HCT116 (cell line): ENCODE measurements at regions not wholly inside any gene's neighbourhood (a gene's known extent, or its start where the extent isn't known, plus 50 kb on each side); places are given as distances from the start of the nearest gene placed in this dataset.

ENCODE experiments used
- ATAC-seq: fragments of 200-7000 bp; cut with Tn5 transposase; 2 replicates; pipeline ENCODE4 v1.9.1; 2020; ENCODE audit warnings: mild to moderate bottlenecking, moderate library complexity
- BruUV-seq: library from RNA; stranded (reverse); fragments of 400-500 nt; replicated peaks from 2 replicates; lab custom pipeline; 2021; lab: Mats Ljungman, UMichigan
- CTCF ChIA-PET: fragments of 300-600 bp; sonication (Branson Sonifier 250); formaldehyde crosslinking; loops from one replicate; lab custom pipeline; 2021; ENCODE audit warnings: antibody characterized with exemption; lab: Charles Lee
- POLR2A ChIA-PET: fragments of 300-600, 350-600 bp; sonication (Branson Sonifier 250); formaldehyde crosslinking; loops from one replicate; lab custom pipeline; 2021; ENCODE audit warnings: antibody characterized with exemption; lab: Charles Lee
- RAD21 ChIA-PET, 2 experiments: fragments of 300-600 bp; sonication (Branson Sonifier 250); formaldehyde crosslinking; loops; one replicate each; lab custom pipeline; 2023; ENCODE audit warnings: low total read pairs in 2 of 2; ENCODE audit not compliant: uncharacterized antibody in 2 of 2, unreplicated experiment in 2 of 2, low non-redundant PET in 1 of 2; lab: Charles Lee
- DNase-seq: peaks from one replicate; pipeline ENCODE4 v3.0.0-alpha.2; 2010; ENCODE audit warnings: low read depth, low spot score
- H2AFZ ChIP-seq: fragments of 200-600 bp; shearing (Covaris generic), sonication (generic); 2 replicates; pipeline ENCODE4 v1.6.1; 2017; ENCODE audit warnings: low read depth, mixed run types, mixed read lengths, antibody characterized with exemption, low read length; ENCODE audit not compliant: poor library complexity, severe bottlenecking
- H3K27ac ChIP-seq: 2 replicates; pipeline ENCODE4 v1.5.1; 2012; ENCODE audit warnings: low read depth, low read length
- H3K27me3 ChIP-seq: fragments of 200-600 bp; sonication (generic); 2 replicates; pipeline ENCODE4 v1.6.1; 2016; ENCODE audit warnings: mixed run types, low read length, mixed read lengths; ENCODE audit not compliant: insufficient read depth
- H3K36me3 ChIP-seq, 2 experiments: fragments of 200-500 bp in 1 of 2; fragments of 200-600 bp in 1 of 2; sonication (Bioruptor generic) in 1 of 2; sonication (generic) in 1 of 2; 2 replicates each; pipeline versions ENCODE4 v1.5.1 to v1.6.1; 2014 to 2016; ENCODE audit warnings: low read length in 2 of 2, inconsistent platforms in 1 of 2, mixed read lengths in 1 of 2, mixed run types in 1 of 2; ENCODE audit not compliant: insufficient read depth in 2 of 2, control insufficient read depth in 1 of 2
- H3K4me1 ChIP-seq, 2 experiments: fragments of 200-600 bp in 1 of 2; sonication (generic) in 1 of 2; 2 replicates each; pipeline versions ENCODE4 v1.5.1 to v1.6.1; 2012 to 2017; ENCODE audit warnings: low read length in 2 of 2, inconsistent platforms in 1 of 2, mild to moderate bottlenecking in 1 of 2, mixed read lengths in 1 of 2, mixed run types in 1 of 2, moderate library complexity in 1 of 2; ENCODE audit not compliant: insufficient read depth in 2 of 2, control insufficient read depth in 1 of 2
- H3K4me2 ChIP-seq: fragments of 200-600 bp; sonication (generic); 2 replicates; pipeline ENCODE4 v1.6.1; 2017; ENCODE audit warnings: mixed run types, low read length, mixed read lengths
- H3K4me3 ChIP-seq, 2 experiments: fragments of 200-600 bp in 1 of 2; sonication (generic) in 1 of 2; replicated peaks in 1 of 2; 2 replicates each; pipeline ENCODE4 v1.5.1; 2011 to 2016; ENCODE audit warnings: low read length in 2 of 2, control low read depth in 1 of 2, low read depth in 1 of 2, mild to moderate bottlenecking in 1 of 2, mixed read lengths in 1 of 2, mixed run types in 1 of 2
- H3K79me2 ChIP-seq: fragments of 200-600 bp; sonication (generic); 2 replicates; pipeline ENCODE4 v1.6.1; 2017; ENCODE audit warnings: mild to moderate bottlenecking, mixed run types, low read length, moderate library complexity, mixed read lengths; ENCODE audit not compliant: insufficient read depth
- H3K9ac ChIP-seq: fragments of 200-600 bp; sonication (generic); 2 replicates; pipeline ENCODE4 v1.6.1; 2016; ENCODE audit warnings: low read length, mixed read lengths
- H3K9me2 ChIP-seq: fragments of 200-600 bp; sonication (generic), shearing (Covaris generic); 2 replicates; pipeline ENCODE4 v1.6.1; 2017; ENCODE audit warnings: mixed run types, mild to moderate bottlenecking, moderate library complexity; ENCODE audit not compliant: insufficient read depth
- H3K9me3 ChIP-seq, 2 experiments: fragments of 200-500 bp in 1 of 2; fragments of 200-600 bp in 1 of 2; sonication (Bioruptor generic) in 1 of 2; sonication (generic) in 1 of 2; 2 replicates each; pipeline ENCODE4 v1.6.1; 2014 to 2017; ENCODE audit warnings: low read length in 2 of 2, mixed read lengths in 2 of 2, inconsistent platforms in 1 of 2, low read depth in 1 of 2, mild to moderate bottlenecking in 1 of 2, mixed run types in 1 of 2, moderate library complexity in 1 of 2; ENCODE audit not compliant: control insufficient read depth in 1 of 2, insufficient read depth in 1 of 2
- H4K20me1 ChIP-seq: fragments of 200-600 bp; sonication (generic), shearing (Covaris generic); 2 replicates; pipeline ENCODE4 v1.6.1; 2017; ENCODE audit warnings: mixed run types, mild to moderate bottlenecking, moderate library complexity; ENCODE audit not compliant: insufficient read depth
- ATF3 ChIP-seq: IDR thresholded peaks from 2 replicates; pipeline ENCODE4 v1.6.1; 2012
- CBX3 ChIP-seq: IDR thresholded peaks from 2 replicates; pipeline ENCODE4 v1.6.1; 2012; ENCODE audit warnings: low read depth
- CEBPB ChIP-seq: IDR thresholded peaks from 2 replicates; pipeline ENCODE4 v1.6.1; 2012; ENCODE audit warnings: low read depth
- CTCF ChIP-seq, 3 experiments: fragments of 200-600 bp in 1 of 3; sonication (generic) in 1 of 3; IDR thresholded peaks in 2 of 3; conservative IDR thresholded peaks in 1 of 3; 2 replicates each; pipeline ENCODE4 v1.5.1; 2012 to 2017; ENCODE audit warnings: low read depth in 2 of 3, low read length in 2 of 3, antibody characterized with exemption in 1 of 3, borderline replicate concordance in 1 of 3, control low read depth in 1 of 3, mild to moderate bottlenecking in 1 of 3, mixed read lengths in 1 of 3, mixed run types in 1 of 3, moderate library complexity in 1 of 3; ENCODE audit not compliant: insufficient read depth in 1 of 3
- EGR1 ChIP-seq: IDR thresholded peaks from 2 replicates; pipeline ENCODE4 v1.6.1; 2012; ENCODE audit warnings: low read depth
- ELF1 ChIP-seq: IDR thresholded peaks from 2 replicates; pipeline ENCODE4 v1.6.1; 2012; ENCODE audit warnings: low read depth, borderline replicate concordance
- EZH2 ChIP-seq: fragments of 200-600 bp; sonication (generic); IDR thresholded peaks from 2 replicates; pipeline ENCODE4 v1.6.1; 2017; ENCODE audit warnings: antibody characterized with exemption, mixed run types
- EZH2phosphoT487 ChIP-seq: fragments of 200-600 bp; IDR thresholded peaks from 2 replicates; pipeline ENCODE4 v1.6.1; 2018; ENCODE audit warnings: antibody characterized with exemption, borderline replicate concordance
- FOSL1 ChIP-seq: IDR thresholded peaks from 2 replicates; pipeline ENCODE4 v1.6.1; 2012; ENCODE audit warnings: low read depth
- JUND ChIP-seq: IDR thresholded peaks from 2 replicates; pipeline ENCODE4 v1.6.1; 2012
- MAX ChIP-seq: IDR thresholded peaks from 2 replicates; pipeline ENCODE4 v1.6.1; 2012
- POLR2A ChIP-seq: IDR thresholded peaks from 2 replicates; pipeline ENCODE4 v1.7.0; 2011; ENCODE audit warnings: borderline replicate concordance; ENCODE audit not compliant: insufficient read depth, insufficient read length; ENCODE audit errors: extremely low read depth
- POLR2AphosphoS5 ChIP-seq: IDR thresholded peaks from 2 replicates; pipeline ENCODE4 v1.6.1; 2011; ENCODE audit warnings: mild to moderate bottlenecking, low read depth, low read length, moderate library complexity
- REST ChIP-seq: IDR thresholded peaks from 2 replicates; pipeline ENCODE4 v1.6.1; 2012; ENCODE audit warnings: low read depth
- SIN3A ChIP-seq: IDR thresholded peaks from 2 replicates; pipeline ENCODE4 v1.6.1; 2012; ENCODE audit warnings: low read depth
- SP1 ChIP-seq: IDR thresholded peaks from 2 replicates; pipeline ENCODE4 v1.6.1; 2012; ENCODE audit warnings: low read depth
- SRF ChIP-seq: IDR thresholded peaks from 2 replicates; pipeline ENCODE4 v1.6.1; 2012; ENCODE audit warnings: low read depth
- TCF7L2 ChIP-seq: IDR thresholded peaks from 2 replicates; pipeline ENCODE4 v1.7.0; 2011; ENCODE audit warnings: borderline replicate concordance, inconsistent platforms; ENCODE audit not compliant: insufficient read depth, insufficient read length; ENCODE audit errors: extremely low read depth
- ZFX ChIP-seq: fragments of 450-650 bp; IDR thresholded peaks from 2 replicates; pipeline ENCODE4 v1.6.1; 2017
- ZNF274 ChIP-seq: fragments of 200-500 bp; sonication (Bioruptor generic); IDR thresholded peaks from 2 replicates; pipeline ENCODE4 v1.6.1; 2014; ENCODE audit warnings: mild to moderate bottlenecking, low read depth, low read length, inconsistent platforms
- intact Hi-C: fragments of 100-400 bp; cut with micrococcal nuclease; formaldehyde crosslinking; loops from 2 replicates; pipeline ENCODE4 v1.10.0; 2022

- Histone ChIP-seq H3K27ac (no peak overlapping the region), H3K4me2 (no peak overlapping the region), H3K27me3 (no peaks in the 10 kb centered on the region), H3K9ac (no peak overlapping the region), H3K4me3 (no peak overlapping the region), H3K9me2 (no peaks in the 10 kb centered on the region), H2AFZ (no peak overlapping the region), H3K36me3 (no peaks in the 10 kb centered on the region), H3K4me1 (no peaks in the 10 kb centered on the region), H3K79me2 (no peaks in the 10 kb centered on the region), H4K20me1 (no peaks in the 10 kb centered on the region), H3K9me3 (peaks cover 17 to 20% of the 10 kb centered on the region in 2 experiments; a peak in 2 of 4 replicates)
- no peak for DNase-seq
- no TSS peak for BruUV-seq
- ChIA-PET POLR2A (no interaction called here), CTCF (no interaction called here), RAD21 (no interaction called here)
- no peak for TF ChIP-seq POLR2AphosphoS5
- no peak for TF ChIP-seq POLR2A
- TF ChIP-seq CTCF (IDR thresholded peaks at IDR 0.05 in 2 of 3, conservative IDR thresholded peaks at IDR 0.05 in 1 of 3; ENCODE audit: borderline replicate concordance in 1 of 3, insufficient read depth in 1 of 3, low read depth in 2 of 3, low read length in 2 of 3) = no peak
- TF ChIP-seq ZFX = no peak
- no peak for TF ChIP-seq CEBPB
- TF ChIP-seq EZH2phosphoT487 = no peak
- TF ChIP-seq SP1 = no peak
- TF ChIP-seq JUND = no peak
- TF ChIP-seq MAX = no peak
- TF ChIP-seq FOSL1 = no peak
- no peak for TF ChIP-seq TCF7L2
- TF ChIP-seq CBX3 = no peak
- no peak for TF ChIP-seq EZH2
- TF ChIP-seq SIN3A = no peak
- no peak for TF ChIP-seq ATF3
- TF ChIP-seq ZNF274 = no peak
- TF ChIP-seq REST = no peak
- no peak for TF ChIP-seq SRF
- TF ChIP-seq ELF1 = no peak
- TF ChIP-seq EGR1 = no peak
- intact Hi-C loops = no loop called here
- ATAC-seq = no peak
Measured at GRCh38 chr18:56121669-56122068, 516.7 kb downstream of the TXNL1 start.
